ENCODE measurements at regions not wholly inside any gene's neighbourhood (a gene's known extent, or its start where the extent isn't known, plus 50 kb on each side); places are given as distances from the start of the nearest gene placed in this dataset.
"Not testable (repeated sequence)": the region's sequence is repeated elsewhere in the genome, so short reads cannot be mapped to it uniquely, and the experiment has no call there.

DNA sequence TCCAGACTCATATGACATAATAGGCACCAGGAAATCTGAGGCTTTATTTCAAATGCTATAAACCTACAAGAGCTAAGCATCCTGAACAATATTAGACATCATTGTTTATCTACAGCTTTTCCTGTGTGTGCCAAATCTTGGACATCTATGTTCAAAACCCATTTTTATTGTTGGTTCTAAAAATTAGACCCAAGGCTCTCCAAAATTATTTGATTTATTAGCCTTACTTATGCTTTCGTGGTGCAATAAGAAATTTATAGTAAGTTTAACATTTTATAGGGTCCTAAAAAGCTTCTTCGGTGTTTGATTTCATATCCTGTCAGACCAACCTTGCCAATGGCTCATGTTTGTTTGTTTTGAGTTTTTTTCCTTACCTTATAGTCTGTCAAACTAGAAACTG is 1014.5 kb upstream of the MANEA start:
- no peak for DNase-seq (ENCODE audit: low read depth)
- H3K4me3 ChIP-seq (ENCODE audit: low read depth, low read length): no peak overlapping the region
- TF ChIP-seq, protein P1, sequence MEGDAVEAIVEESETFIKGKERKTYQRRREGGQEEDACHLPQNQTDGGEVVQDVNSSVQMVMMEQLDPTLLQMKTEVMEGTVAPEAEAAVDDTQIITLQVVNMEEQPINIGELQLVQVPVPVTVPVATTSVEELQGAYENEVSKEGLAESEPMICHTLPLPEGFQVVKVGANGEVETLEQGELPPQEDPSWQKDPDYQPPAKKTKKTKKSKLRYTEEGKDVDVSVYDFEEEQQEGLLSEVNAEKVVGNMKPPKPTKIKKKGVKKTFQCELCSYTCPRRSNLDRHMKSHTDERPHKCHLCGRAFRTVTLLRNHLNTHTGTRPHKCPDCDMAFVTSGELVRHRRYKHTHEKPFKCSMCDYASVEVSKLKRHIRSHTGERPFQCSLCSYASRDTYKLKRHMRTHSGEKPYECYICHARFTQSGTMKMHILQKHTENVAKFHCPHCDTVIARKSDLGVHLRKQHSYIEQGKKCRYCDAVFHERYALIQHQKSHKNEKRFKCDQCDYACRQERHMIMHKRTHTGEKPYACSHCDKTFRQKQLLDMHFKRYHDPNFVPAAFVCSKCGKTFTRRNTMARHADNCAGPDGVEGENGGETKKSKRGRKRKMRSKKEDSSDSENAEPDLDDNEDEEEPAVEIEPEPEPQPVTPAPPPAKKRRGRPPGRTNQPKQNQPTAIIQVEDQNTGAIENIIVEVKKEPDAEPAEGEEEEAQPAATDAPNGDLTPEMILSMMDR (IDR thresholded peaks at IDR 0.05; ENCODE audit: insufficient read depth, low read length): no peak

DNA sequence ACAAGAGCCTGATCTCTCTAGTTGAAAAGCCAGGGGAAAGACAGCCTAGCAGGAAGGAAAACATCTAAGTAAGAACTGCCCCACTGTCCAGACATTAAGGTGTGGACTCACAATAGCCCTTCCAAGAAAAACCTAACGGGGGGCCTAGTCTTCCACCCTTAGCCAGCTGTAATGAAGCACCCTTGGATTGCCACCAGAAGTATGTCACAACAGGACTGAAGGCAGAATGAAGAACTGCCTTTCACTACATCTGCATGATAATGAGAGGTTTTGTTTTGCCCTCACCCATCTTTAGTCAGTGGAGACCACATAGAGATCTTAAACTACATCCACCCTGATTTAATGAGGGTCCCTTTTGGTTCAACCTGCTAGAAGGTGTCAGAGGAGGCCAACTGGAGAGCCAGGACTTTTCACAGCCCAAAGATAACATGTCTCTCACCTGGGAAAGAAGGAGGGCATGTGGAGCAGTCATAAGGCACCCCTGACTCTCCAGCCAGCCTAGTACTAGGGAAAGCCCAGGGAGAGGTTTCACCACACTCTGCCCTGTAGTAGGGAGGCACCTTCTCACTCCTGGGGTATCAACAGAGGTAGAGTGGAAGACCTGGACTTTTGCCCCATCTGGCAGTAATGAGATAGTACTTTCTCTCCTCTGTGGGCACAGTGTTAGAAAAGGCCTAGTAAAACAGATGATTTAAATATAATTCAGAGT is 1017.4 kb upstream of the MANEA start:
- no peak for DNase-seq (ENCODE audit: low read depth)
- H3K4me3 ChIP-seq (ENCODE audit: low read depth, low read length): no peak overlapping the region
- TF ChIP-seq, protein P1 (IDR thresholded peaks at IDR 0.05; ENCODE audit: insufficient read depth, low read length): no peak

DNA sequence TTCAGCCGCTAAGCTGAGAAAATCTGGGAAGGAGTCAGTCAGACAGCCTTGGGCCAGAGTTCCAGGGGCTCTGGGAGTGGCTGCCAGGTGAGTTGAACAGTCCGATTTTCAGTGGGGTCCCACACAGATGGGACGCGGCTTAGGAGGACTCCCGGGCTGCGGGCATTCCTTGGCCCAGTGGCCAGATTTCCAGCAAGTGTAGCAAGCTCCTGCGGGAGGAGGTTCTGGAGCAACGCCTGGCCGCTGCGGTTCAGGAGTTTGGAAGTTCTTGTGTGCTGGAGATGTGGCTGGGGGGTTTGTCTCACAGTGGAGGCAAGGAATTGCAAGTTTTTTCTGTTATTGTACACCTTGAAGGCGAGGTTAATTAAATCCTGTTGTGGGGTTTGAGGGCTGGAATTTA is 1020.1 kb upstream of the MANEA start:
- not testable (repeated sequence) for DNase-seq (ENCODE audit: low read depth); H3K4me3 ChIP-seq (ENCODE audit: low read depth, low read length)

DNA sequence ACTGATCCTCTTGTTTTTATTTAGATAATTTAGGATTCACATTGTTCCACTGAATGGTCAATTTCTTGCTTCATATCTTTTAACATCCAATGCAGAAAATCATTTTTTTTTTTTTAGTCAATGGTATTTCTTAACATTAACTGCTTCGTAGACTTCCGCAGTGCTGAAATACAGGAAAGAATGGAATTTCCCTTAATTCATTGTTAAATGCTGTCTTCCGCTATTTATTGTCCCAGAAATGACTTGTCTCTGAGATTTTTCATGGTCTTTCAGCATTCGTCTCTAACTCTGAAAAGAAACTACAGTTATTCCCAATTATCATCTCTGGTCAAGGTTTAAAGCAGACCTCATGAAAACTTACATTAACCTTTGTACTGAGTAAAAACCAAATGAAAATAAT is 1029.1 kb upstream of the MANEA start:
- no peak overlapping the region for H3K4me3 ChIP-seq (ENCODE audit: low read depth, low read length)
- DNase-seq (ENCODE audit: low read depth): no peak
- TF ChIP-seq, protein P1 (IDR thresholded peaks at IDR 0.05; ENCODE audit: insufficient read depth, low read length): no peak

DNA sequence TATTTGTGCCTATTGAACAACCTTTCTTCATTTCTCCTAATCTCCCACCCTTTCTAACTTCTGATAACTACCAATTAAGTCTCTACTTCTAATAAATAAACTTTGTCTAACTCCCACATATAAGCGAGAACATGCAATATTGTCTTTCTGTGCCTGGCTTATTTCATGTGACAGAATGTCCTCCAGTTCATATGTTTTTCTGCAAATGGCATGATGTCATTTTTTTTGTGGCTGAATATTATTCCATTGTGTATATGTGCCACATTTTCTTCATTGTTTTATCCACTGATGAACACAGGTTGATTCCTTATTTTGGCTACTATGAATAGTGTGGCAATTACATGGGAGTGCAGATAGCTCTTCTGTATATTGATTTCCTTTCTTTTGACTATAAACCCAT is 1041.5 kb upstream of the MANEA start:
- TF ChIP-seq, protein P1 (IDR thresholded peaks at IDR 0.05; ENCODE audit: insufficient read depth, low read length): no peak
- H3K4me3 ChIP-seq (ENCODE audit: low read depth, low read length): no peak overlapping the region
- DNase-seq (ENCODE audit: low read depth): no peak

DNA sequence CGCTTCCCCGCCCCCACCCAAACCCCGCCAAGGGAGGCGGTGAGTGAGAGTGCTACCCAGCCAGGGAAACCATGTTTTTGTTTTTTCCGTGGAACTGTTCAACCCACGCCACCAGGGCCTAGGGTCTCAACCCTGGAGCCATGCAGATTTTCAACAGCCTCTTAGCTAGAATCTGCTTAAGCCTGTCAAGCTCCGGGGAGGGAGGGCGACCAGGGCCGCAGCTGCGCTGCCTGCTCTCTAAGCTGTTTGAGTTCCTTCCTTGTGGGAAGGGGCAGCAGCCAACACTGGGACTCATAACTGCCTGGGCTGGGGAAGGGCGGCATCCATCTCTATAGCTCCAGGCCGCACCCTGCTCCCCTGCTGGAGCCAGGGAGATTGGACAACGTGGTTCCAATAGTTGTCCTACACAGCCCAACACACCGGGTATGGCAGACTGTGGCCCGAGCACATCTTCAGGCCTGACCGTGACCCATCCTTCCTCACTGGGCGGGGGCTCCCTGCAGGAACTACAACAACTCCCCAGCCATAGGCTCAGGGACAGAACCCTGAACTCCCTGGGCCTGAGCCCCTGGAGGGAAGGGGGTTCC is 1065.7 kb upstream of the MANEA start:
- no peak for DNase-seq (ENCODE audit: low read depth)
- TF ChIP-seq, protein P1 (IDR thresholded peaks at IDR 0.05; ENCODE audit: insufficient read depth, low read length): no peak
- no peak overlapping the region for H3K4me3 ChIP-seq (ENCODE audit: low read depth, low read length)

DNA sequence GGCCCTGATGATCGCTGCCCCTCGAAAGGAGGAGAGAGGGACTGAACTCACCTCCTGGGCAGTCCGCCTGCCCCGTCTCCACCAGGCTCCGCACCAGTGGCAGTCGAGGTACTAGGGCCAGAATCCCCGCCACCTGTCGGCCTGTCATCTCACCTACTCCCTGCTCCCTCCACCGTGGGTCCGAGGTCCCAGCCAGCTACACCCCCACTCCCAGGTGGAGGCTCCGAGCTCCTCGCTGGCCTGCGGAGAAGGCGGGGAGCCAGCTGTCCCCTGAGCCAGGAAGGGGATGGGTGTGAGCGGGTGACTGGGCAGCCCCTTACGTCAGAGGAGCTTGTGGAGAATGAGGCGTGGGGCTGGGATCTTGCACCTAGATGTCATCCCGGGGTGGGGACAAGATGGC is 1066.5 kb upstream of the MANEA start:
- no peak for DNase-seq (ENCODE audit: low read depth)
- H3K4me3 ChIP-seq (ENCODE audit: low read depth, low read length): no peak overlapping the region
- TF ChIP-seq, protein P1 (IDR thresholded peaks at IDR 0.05; ENCODE audit: insufficient read depth, low read length): no peak

Measured in fibroblast of the aortic adventitia (primary cell).